ENCODE measurements at regions not wholly inside any gene's neighbourhood (a gene's known extent, or its start where the extent isn't known, plus 50 kb on each side); places are given as distances from the start of the nearest gene placed in this dataset.

DNA sequence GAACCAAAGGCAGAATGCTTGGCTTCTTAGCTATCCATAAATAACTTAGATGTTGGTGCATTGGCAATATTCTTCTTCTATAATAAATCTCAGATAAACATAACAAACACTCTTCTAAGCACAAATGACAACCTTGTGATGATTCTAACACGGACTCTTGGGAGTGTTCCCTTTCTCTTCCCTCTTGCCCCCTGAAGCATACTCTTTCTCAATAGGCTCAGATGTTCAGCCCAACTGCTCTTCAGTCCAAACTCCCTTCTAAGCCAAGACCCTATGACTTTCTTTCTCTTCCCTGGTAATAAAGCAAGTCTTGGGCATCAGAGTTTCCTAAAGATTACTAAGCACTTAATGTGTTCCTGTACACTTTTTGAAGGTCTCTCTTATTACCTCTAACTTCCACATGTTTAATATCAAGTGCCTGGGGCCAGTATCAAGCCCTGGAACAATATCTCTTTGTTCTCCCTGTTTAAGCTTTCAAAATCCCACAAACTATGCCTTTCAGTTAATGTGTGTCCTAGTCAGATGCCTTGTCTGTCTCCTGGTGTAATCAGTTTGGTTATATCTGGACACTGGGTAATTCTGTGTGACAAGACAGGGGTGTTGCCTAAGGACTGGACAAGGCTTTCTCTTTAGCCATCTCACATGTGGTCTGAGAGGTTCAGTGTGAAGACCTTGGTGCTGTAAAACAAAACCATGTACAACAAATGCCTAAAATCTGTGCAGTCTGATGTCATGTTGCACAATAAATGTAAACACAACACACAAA, 92.9 kb upstream of the IVNS1ABP start:
- dilution Hi-C loops (cut with MboI; ENCODE audit: extremely low pct_ligation_motif_present, low sequenced_read_pairs) (no loop called here), intact Hi-C loops (cut with micrococcal nuclease) (no loop called here)
- H3K4me1 ChIP-seq (ENCODE audit: control insufficient read depth, extremely low read depth, insufficient read depth, low read length): no peaks in the 10 kb centered on the region
- ChIA-PET POLR2A (no interaction called here), CTCF (interaction anchor here (1.0 to 1.2 kb wide), 2 partner anchors 17 to 93 kb away, joined by 3 read pairs; partner anchors contain the start of gene IVNS1ABP)
- no peak overlapping the region for H3K27ac ChIP-seq (ENCODE audit: insufficient read depth, low read depth, low read length)
- no peak overlapping the region for H3K9ac ChIP-seq (replicated peaks; ENCODE audit: extremely low read depth, insufficient read depth, low read length)
- H3K9me1 ChIP-seq (replicated peaks; ENCODE audit: control insufficient read depth, extremely low read depth, insufficient read depth, low read length): no peaks in the 10 kb centered on the region
- no peaks in the 10 kb centered on the region for H3K79me2 ChIP-seq (ENCODE audit: control insufficient read depth, insufficient read depth, low read length)
- no peaks in the 10 kb centered on the region for H3K9me3 ChIP-seq (replicated peaks; ENCODE audit: control insufficient read depth, insufficient read depth, low read length)
- no peak overlapping the region for H2AFZ ChIP-seq (ENCODE audit: low read depth, low read length)
- no peaks in the 10 kb centered on the region for H4K20me1 ChIP-seq (replicated peaks; ENCODE audit: control insufficient read depth, extremely low read depth, insufficient read depth, low read length)
- H3K27me3 ChIP-seq (ENCODE audit: control insufficient read depth in 2 of 2, insufficient read depth in 2 of 2, low read length in 2 of 2): no peaks in the 10 kb centered on the region
- H3K36me3 ChIP-seq (ENCODE audit: control insufficient read depth in 2 of 2, extremely low read depth in 1 of 2, insufficient read depth in 2 of 2, low read length in 2 of 2): no peaks in the 10 kb centered on the region
- FAIRE-seq (no peak), DNase-seq (ENCODE audit: low read depth, low spot score) (no peak)
- no peak overlapping the region for H3K4me2 ChIP-seq (ENCODE audit: insufficient read depth, low read length)
- BruUV-seq (replicated peaks): no TSS peak
- H3K4me3 ChIP-seq (replicated peaks in 1 of 3; ENCODE audit: insufficient read depth in 1 of 3, low read depth in 1 of 3, low read length in 3 of 3): no peak overlapping the region
- no peak for TF ChIP-seq EZH2 (IDR thresholded peaks at IDR 0.05; ENCODE audit: borderline replicate concordance, low read depth, low read length, severe bottlenecking)
- TF ChIP-seq, protein P1, sequence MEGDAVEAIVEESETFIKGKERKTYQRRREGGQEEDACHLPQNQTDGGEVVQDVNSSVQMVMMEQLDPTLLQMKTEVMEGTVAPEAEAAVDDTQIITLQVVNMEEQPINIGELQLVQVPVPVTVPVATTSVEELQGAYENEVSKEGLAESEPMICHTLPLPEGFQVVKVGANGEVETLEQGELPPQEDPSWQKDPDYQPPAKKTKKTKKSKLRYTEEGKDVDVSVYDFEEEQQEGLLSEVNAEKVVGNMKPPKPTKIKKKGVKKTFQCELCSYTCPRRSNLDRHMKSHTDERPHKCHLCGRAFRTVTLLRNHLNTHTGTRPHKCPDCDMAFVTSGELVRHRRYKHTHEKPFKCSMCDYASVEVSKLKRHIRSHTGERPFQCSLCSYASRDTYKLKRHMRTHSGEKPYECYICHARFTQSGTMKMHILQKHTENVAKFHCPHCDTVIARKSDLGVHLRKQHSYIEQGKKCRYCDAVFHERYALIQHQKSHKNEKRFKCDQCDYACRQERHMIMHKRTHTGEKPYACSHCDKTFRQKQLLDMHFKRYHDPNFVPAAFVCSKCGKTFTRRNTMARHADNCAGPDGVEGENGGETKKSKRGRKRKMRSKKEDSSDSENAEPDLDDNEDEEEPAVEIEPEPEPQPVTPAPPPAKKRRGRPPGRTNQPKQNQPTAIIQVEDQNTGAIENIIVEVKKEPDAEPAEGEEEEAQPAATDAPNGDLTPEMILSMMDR (IDR thresholded peaks at IDR 0.05; ENCODE audit: extremely low read depth in 1 of 2, insufficient read depth in 1 of 2, low read depth in 1 of 2, low read length in 2 of 2): no peak
- no peak for TF ChIP-seq GATA2 (IDR thresholded peaks at IDR 0.05; ENCODE audit: insufficient read depth, insufficient read length, low read depth, low read length)
- no peak for TF ChIP-seq POLR2AphosphoS5 (IDR thresholded peaks at IDR 0.05; ENCODE audit: insufficient read depth, low read depth, low read length)
- TF ChIP-seq JUN (IDR thresholded peaks at IDR 0.05; ENCODE audit: borderline replicate concordance, insufficient read depth, insufficient read length, low read depth): no peak
- TF ChIP-seq, protein P2, sequence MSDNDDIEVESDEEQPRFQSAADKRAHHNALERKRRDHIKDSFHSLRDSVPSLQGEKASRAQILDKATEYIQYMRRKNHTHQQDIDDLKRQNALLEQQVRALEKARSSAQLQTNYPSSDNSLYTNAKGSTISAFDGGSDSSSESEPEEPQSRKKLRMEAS (IDR thresholded peaks at IDR 0.05; ENCODE audit: insufficient read depth, insufficient read length): no peak
- TF ChIP-seq MYC (IDR thresholded peaks at IDR 0.05; ENCODE audit: low read depth, low read length): no peak
- TF ChIP-seq POLR2A (IDR thresholded peaks at IDR 0.05; ENCODE audit: low read depth, low read length): no peak
- no peak for TF ChIP-seq FOS (IDR thresholded peaks at IDR 0.05; ENCODE audit: borderline replicate concordance, insufficient read depth, low read length)

Data from endothelial cell of umbilical vein (primary cell).